KMS-11 (cell line): ENCODE measurements at regions not wholly inside any gene's neighbourhood (a gene's known extent, or its start where the extent isn't known, plus 50 kb on each side); places are given as distances from the start of the nearest gene placed in this dataset.

Source experiments
- H2AFZ ChIP-seq: fragments of 200-600 bp; sonication (generic); 2 replicates; pipeline ENCODE4 v1.6.1; 2016; ENCODE audit warnings: antibody characterized with exemption, mixed run types, low read depth
- H3K27ac ChIP-seq: fragments of 200-600 bp; sonication (generic); 2 replicates; pipeline ENCODE4 v1.6.1; 2016; ENCODE audit warnings: mild to moderate bottlenecking, mixed run types
- H3K27me3 ChIP-seq: fragments of 200-600 bp; sonication (generic); 2 replicates; pipeline ENCODE4 v1.6.1; 2017; ENCODE audit warnings: mild to moderate bottlenecking, low read depth, mixed run types, moderate library complexity; ENCODE audit not compliant: insufficient read depth
- H3K36me3 ChIP-seq: fragments of 200-600 bp; sonication (generic); 2 replicates; pipeline ENCODE4 v1.6.1; 2017; ENCODE audit warnings: mild to moderate bottlenecking, mixed run types; ENCODE audit not compliant: insufficient read depth
- H3K4me1 ChIP-seq: fragments of 200-600 bp; sonication (generic); 2 replicates; pipeline ENCODE4 v1.6.1; 2016; ENCODE audit warnings: mild to moderate bottlenecking, low read depth, mixed run types; ENCODE audit not compliant: poor library complexity, severe bottlenecking
- H3K4me2 ChIP-seq: fragments of 200-600 bp; sonication (generic); 2 replicates; pipeline ENCODE4 v1.7.0; 2016; ENCODE audit warnings: mild to moderate bottlenecking, mixed run types
- H3K4me3 ChIP-seq: fragments of 200-600 bp; sonication (generic); IDR thresholded peaks from 2 replicates; pipeline ENCODE4 v1.6.1; 2017; ENCODE audit warnings: low read depth, low read length, mixed read lengths; ENCODE audit not compliant: insufficient read depth
- H3K79me2 ChIP-seq: fragments of 200-600 bp; sonication (generic); 2 replicates; pipeline ENCODE4 v1.6.1; 2016; ENCODE audit warnings: low read depth, mixed run types; ENCODE audit not compliant: insufficient read depth
- H3K9ac ChIP-seq: fragments of 200-600 bp; sonication (generic); 2 replicates; pipeline ENCODE4 v1.6.1; 2016; ENCODE audit warnings: mild to moderate bottlenecking, mixed run types
- H4K20me1 ChIP-seq: fragments of 200-600 bp; sonication (generic); 2 replicates; pipeline ENCODE4 v1.6.1; 2016; ENCODE audit warnings: mild to moderate bottlenecking, mixed run types; ENCODE audit not compliant: insufficient read depth
- TF ChIP-seq, protein P1 (sequence below): fragments of 200-600 bp; sonication (generic); conservative IDR thresholded peaks from 2 replicates; pipeline ENCODE4 v1.6.1; 2017; ENCODE audit warnings: low read depth, mild to moderate bottlenecking, antibody characterized with exemption, low read length, moderate library complexity, mixed read lengths

DNA sequence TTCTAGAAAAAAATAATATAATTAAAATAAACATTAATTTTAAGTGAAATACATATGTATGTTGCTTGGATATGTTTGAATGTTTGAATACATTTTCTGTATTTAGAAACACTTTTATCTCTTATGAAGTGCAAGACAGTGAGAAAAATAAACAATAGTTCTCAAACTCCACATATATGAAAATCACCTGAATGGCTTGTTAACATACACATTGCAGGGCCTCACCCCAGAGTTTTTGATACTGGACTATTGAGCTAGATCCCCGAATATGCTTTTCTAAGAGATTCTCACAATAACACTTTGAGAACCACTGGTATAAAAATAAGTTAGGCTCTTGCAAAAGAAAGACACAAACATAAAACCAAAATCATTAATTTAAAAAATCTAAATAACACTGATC, 1570.3 kb upstream of the PRR20A start:
- Histone ChIP-seq H3K4me2 (no peak overlapping the region), H3K79me2 (no peaks in the 10 kb centered on the region), H3K27me3 (no peaks in the 10 kb centered on the region), H3K4me1 (peaks cover 5% of the 10 kb centered on the region), H4K20me1 (no peaks in the 10 kb centered on the region), H2AFZ (no peak overlapping the region), H3K27ac (no peak overlapping the region), H3K9ac (no peak overlapping the region), H3K36me3 (no peaks in the 10 kb centered on the region), H3K4me3 (no peak overlapping the region)
- TF ChIP-seq, protein P1, sequence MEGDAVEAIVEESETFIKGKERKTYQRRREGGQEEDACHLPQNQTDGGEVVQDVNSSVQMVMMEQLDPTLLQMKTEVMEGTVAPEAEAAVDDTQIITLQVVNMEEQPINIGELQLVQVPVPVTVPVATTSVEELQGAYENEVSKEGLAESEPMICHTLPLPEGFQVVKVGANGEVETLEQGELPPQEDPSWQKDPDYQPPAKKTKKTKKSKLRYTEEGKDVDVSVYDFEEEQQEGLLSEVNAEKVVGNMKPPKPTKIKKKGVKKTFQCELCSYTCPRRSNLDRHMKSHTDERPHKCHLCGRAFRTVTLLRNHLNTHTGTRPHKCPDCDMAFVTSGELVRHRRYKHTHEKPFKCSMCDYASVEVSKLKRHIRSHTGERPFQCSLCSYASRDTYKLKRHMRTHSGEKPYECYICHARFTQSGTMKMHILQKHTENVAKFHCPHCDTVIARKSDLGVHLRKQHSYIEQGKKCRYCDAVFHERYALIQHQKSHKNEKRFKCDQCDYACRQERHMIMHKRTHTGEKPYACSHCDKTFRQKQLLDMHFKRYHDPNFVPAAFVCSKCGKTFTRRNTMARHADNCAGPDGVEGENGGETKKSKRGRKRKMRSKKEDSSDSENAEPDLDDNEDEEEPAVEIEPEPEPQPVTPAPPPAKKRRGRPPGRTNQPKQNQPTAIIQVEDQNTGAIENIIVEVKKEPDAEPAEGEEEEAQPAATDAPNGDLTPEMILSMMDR, result no peak

DNA sequence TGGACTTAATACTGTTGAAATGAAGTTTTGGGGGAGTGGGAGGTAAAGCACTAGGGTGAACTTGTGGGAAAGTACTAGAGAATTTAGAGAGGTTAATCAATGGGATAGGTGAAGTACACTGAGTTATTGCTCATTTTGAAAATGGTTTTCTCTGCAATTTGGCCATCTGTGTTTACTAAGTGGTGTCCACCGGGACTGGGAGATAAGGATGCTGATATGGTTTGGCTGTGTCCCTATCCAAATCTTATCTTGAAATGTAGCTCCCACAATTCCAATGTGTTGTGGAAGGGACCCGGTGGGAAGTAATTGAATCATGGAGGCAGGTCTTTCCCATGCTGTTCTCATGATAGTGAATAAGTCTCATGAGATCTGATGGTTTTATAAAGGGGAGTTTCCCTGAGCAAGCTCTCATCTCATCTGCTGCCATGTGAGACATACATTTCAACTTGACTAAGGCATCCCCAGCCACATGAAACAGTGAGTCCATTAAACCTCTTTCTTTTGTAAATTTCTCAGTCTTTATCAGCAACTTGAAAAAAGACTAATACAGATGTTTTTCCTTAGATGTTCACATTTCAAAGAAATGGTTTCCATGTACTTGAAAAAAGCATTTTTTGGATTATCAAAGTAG, 1569.4 kb upstream of the PRR20A start:
- no peaks in the 10 kb centered on the region for H3K27me3 ChIP-seq
- H3K79me2 ChIP-seq, result no peaks in the 10 kb centered on the region
- H3K4me1 ChIP-seq, result peaks cover 5% of the 10 kb centered on the region
- TF ChIP-seq, protein P1, result no peak
- H3K36me3 ChIP-seq, result no peaks in the 10 kb centered on the region
- H4K20me1 ChIP-seq, result no peaks in the 10 kb centered on the region
- H3K9ac ChIP-seq, result no peak overlapping the region
- no peak overlapping the region for H3K4me2 ChIP-seq
- no peak overlapping the region for H2AFZ ChIP-seq
- H3K4me3 ChIP-seq, result no peak overlapping the region
- H3K27ac ChIP-seq, result no peak overlapping the region

DNA sequence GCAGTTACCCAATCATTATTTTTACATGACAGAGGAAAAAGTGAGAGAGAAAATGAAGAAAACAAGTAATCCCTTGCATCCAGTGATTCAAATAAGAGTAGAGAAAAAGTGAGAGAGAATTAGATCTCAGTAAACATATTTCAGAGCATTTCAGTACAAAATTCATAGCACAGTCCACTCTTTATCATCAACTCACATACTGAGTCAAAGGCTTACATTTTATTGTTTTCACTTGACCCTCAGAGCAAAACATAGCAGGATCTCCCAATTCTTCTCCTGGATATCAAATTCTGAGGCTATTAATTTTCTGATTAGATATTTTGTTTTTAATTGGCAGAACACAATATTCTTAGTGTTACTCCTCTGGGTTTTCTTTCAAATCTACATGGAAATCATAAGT, 1568.3 kb upstream of the PRR20A start:
- no peaks in the 10 kb centered on the region for H3K36me3 ChIP-seq
- no peaks in the 10 kb centered on the region for H4K20me1 ChIP-seq
- no peaks in the 10 kb centered on the region for H3K4me1 ChIP-seq
- H3K79me2 ChIP-seq, result no peaks in the 10 kb centered on the region
- no peak overlapping the region for H3K4me2 ChIP-seq
- no peaks in the 10 kb centered on the region for H3K27me3 ChIP-seq
- no peak overlapping the region for H3K27ac ChIP-seq
- no peak overlapping the region for H3K9ac ChIP-seq
- no peak overlapping the region for H2AFZ ChIP-seq
- H3K4me3 ChIP-seq, result no peak overlapping the region
- TF ChIP-seq, protein P1, result no peak

DNA sequence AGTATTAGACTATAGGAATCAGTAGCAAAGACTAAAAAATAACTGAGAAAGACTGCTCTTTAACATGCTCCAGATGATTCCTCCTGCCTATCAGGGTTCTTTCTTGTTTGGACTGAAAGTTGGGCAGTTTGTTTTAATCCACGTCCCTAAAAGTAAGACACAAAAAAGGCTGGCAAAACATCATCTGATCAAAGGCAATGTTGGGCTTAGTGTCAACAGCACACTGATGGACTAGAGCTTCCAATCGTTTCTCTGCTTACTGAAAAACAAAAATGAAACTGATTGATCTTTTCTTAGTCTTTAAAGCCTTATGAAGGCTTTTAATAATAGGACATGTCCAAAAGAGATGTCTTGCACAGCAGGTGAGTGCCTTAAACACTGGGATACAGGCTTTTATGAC, 1567.9 kb upstream of the PRR20A start:
- Histone ChIP-seq H3K4me1 (no peaks in the 10 kb centered on the region), H3K27me3 (no peaks in the 10 kb centered on the region), H4K20me1 (no peaks in the 10 kb centered on the region), H2AFZ (no peak overlapping the region), H3K36me3 (no peaks in the 10 kb centered on the region), H3K9ac (no peak overlapping the region), H3K79me2 (no peaks in the 10 kb centered on the region), H3K4me3 (no peak overlapping the region), H3K27ac (no peak overlapping the region), H3K4me2 (no peak overlapping the region)
- TF ChIP-seq, protein P1, result no peak
